A549 (cell line): ENCODE measurements at regions not wholly inside any gene's neighbourhood (a gene's known extent, or its start where the extent isn't known, plus 50 kb on each side); places are given as distances from the start of the nearest gene placed in this dataset.

ENCODE experiments used
- ATAC-seq, 2 experiments: fragments of 200-7000 bp in 1 of 2; fragments of >200 bp in 1 of 2; cut with Nextera tagmentation in 1 of 2; cut with Tn5 transposase in 1 of 2; 3 replicates each; pipeline versions ENCODE4 v1.8.0 to v1.9.1; 2018 to 2020; ENCODE audit warnings: mild to moderate bottlenecking in 1 of 2, moderate library complexity in 1 of 2
- CTCF ChIA-PET: fragments of 300-600 bp; sonication (Branson Sonifier 250); formaldehyde crosslinking; extraction: SDS; loops from one replicate; lab custom pipeline; 2021; ENCODE audit warnings: antibody characterized with exemption, inconsistent platforms; lab: Yijun Ruan, JAX
- POLR2A ChIA-PET: fragments of 350-600 bp; formaldehyde crosslinking; extraction: SDS; loops from one replicate; lab custom pipeline; 2021; ENCODE audit warnings: antibody characterized with exemption, inconsistent platforms; lab: Yijun Ruan, JAX
- DNase-seq, 2 experiments: peaks; one replicate each; pipeline versions ENCODE4 v3.0.0 to v3.0.0-alpha.2; 2011 to 2016; ENCODE audit warnings: low read depth in 1 of 2, low spot score in 1 of 2
- FAIRE-seq: peaks from 2 replicates; lab custom pipeline; 2011; peaks lifted over from hg19 to GRCh38; lab: Jason Lieb, UNC
- H3K27ac ChIP-seq, 2 experiments: fragments of >200 bp; sonication (Bioruptor Twin); formaldehyde crosslinking; 3 replicates each; pipeline ENCODE4 v1.5.1; 2016 to 2017
- H3K4me1 ChIP-seq: fragments of >200 bp; sonication (Bioruptor Twin); formaldehyde crosslinking; 3 replicates; pipeline ENCODE4 v1.6.1; 2016
- H3K4me2 ChIP-seq: fragments of >200 bp; sonication (Bioruptor Twin); formaldehyde crosslinking; 3 replicates; pipeline ENCODE4 v1.6.1; 2016
- H3K4me3 ChIP-seq: fragments of >200 bp; sonication (Bioruptor Twin); formaldehyde crosslinking; 3 replicates; pipeline ENCODE4 v1.5.1; 2016
- H3K9me3 ChIP-seq: fragments of >200 bp; sonication (Bioruptor Twin); formaldehyde crosslinking; 3 replicates; pipeline ENCODE4 v1.6.1; 2016
- CBX2 ChIP-seq: fragments of 200-600 bp; sonication (generic); IDR thresholded peaks from 2 replicates; pipeline ENCODE4 v1.6.1; 2016; ENCODE audit warnings: low read depth, mild to moderate bottlenecking, borderline replicate concordance
- CBX8 ChIP-seq: fragments of 200-600 bp; sonication (generic); IDR thresholded peaks from 2 replicates; pipeline ENCODE4 v1.6.1; 2016
- CHD2 ChIP-seq: fragments of 150-350 bp; IDR thresholded peaks from 2 replicates; pipeline ENCODE4 v1.6.1; 2014; ENCODE audit warnings: low read length; ENCODE audit not compliant: partially characterized antibody
- CHD4 ChIP-seq: fragments of 200-600 bp; sonication (generic); IDR thresholded peaks from 2 replicates; pipeline ENCODE4 v1.6.1; 2016; ENCODE audit warnings: antibody characterized with exemption, mild to moderate bottlenecking, borderline replicate concordance
- FOXS1 ChIP-seq: fragments of 250-450 bp; sonication (Bioruptor Pico); IDR thresholded peaks from 2 replicates; pipeline ENCODE4 v1.5.0; 2020; ENCODE audit warnings: mild to moderate bottlenecking, moderate library complexity
- HOXA7 ChIP-seq: fragments of 250-450 bp; sonication (Bioruptor Pico); IDR thresholded peaks from 2 replicates; pipeline ENCODE4 v1.5.0; 2020; ENCODE audit warnings: mild to moderate bottlenecking, moderate library complexity
- HOXB5 ChIP-seq: fragments of 250-450 bp; sonication (Bioruptor Pico); IDR thresholded peaks from 2 replicates; pipeline ENCODE4 v1.5.0; 2020; ENCODE audit warnings: mild to moderate bottlenecking, moderate library complexity
- JUN ChIP-seq, 2 experiments: fragments of >200 bp; sonication (Bioruptor Twin); formaldehyde crosslinking; IDR thresholded peaks; 2 replicates in 1 of 2; 3 replicates in 1 of 2; pipeline ENCODE4 v1.6.1; 2016 to 2017
- KDM1A ChIP-seq: fragments of 200-600 bp; sonication (generic); IDR thresholded peaks from 2 replicates; pipeline ENCODE4 v1.6.1; 2016; ENCODE audit warnings: low read depth, mild to moderate bottlenecking
- KDM5A ChIP-seq: fragments of 200-600 bp; sonication (generic); IDR thresholded peaks from 2 replicates; pipeline ENCODE4 v1.6.1; 2016; ENCODE audit warnings: antibody characterized with exemption, mild to moderate bottlenecking
- POLR2AphosphoS2 ChIP-seq: conservative IDR thresholded peaks from 2 replicates; pipeline ENCODE4 v1.6.1; 2012; ENCODE audit warnings: low read length, improper control_type of control experiment, inconsistent platforms
- RAD21 ChIP-seq, 2 experiments: fragments of >200 bp in 1 of 2; sonication (Bioruptor Twin) in 1 of 2; formaldehyde crosslinking in 1 of 2; IDR thresholded peaks in 1 of 2; conservative IDR thresholded peaks in 1 of 2; 2 replicates in 1 of 2; 3 replicates in 1 of 2; pipeline ENCODE4 v1.6.1; 2012 to 2018; ENCODE audit warnings: inconsistent platforms in 1 of 2
- RCOR1 ChIP-seq: fragments of 150-350 bp; IDR thresholded peaks from 2 replicates; pipeline ENCODE4 v1.6.1; 2014; ENCODE audit warnings: antibody characterized with exemption, low read length, low read depth
- RNF2 ChIP-seq: fragments of 200-600 bp; sonication (generic); IDR thresholded peaks from 2 replicates; pipeline ENCODE4 v1.6.1; 2016; ENCODE audit warnings: low read depth, mild to moderate bottlenecking, antibody characterized with exemption, moderate library complexity, borderline replicate concordance
- SMC3 ChIP-seq: fragments of >200 bp; sonication (Bioruptor Twin); formaldehyde crosslinking; IDR thresholded peaks from 3 replicates; pipeline ENCODE4 v1.6.1; 2018; ENCODE audit warnings: inconsistent platforms
- SREBF2 ChIP-seq: fragments of 450-650 bp; IDR thresholded peaks from 2 replicates; pipeline ENCODE4 v1.6.1; 2014; ENCODE audit warnings: mild to moderate bottlenecking, moderate library complexity
- ZC3H11A ChIP-seq: fragments of 450-650 bp; IDR thresholded peaks from 2 replicates; pipeline ENCODE4 v1.6.1; 2014; ENCODE audit warnings: antibody characterized with exemption, mild to moderate bottlenecking
- ZNF302 ChIP-seq: fragments of 250-450 bp; sonication (Bioruptor Pico); IDR thresholded peaks from 2 replicates; pipeline ENCODE4 v1.9.0; 2021; ENCODE audit warnings: inconsistent platforms, mild to moderate bottlenecking, moderate library complexity
- WGBS: methylation state at CpG from one replicate; pipeline ENCODE4 v1.1.6; 2017; ENCODE audit errors: missing lambda C conversion rate; 5-methylcytosine and 5-hydroxymethylcytosine counted together
- TF ChIP-seq, protein P1 (sequence below): fragments of 250-450 bp; sonication (Bioruptor Pico); IDR thresholded peaks from 2 replicates; pipeline ENCODE4 v1.5.0; 2021; ENCODE audit warnings: mild to moderate bottlenecking, moderate library complexity, borderline replicate concordance
- TF ChIP-seq, protein P2 (sequence below): fragments of >200 bp; sonication (Bioruptor Twin); formaldehyde crosslinking; IDR thresholded peaks from 3 replicates; pipeline ENCODE4 v1.5.1; 2016
- TF ChIP-seq, protein P3 (sequence below): IDR thresholded peaks from 2 replicates; pipeline ENCODE4 v1.6.1; 2012
- TF ChIP-seq, protein P4 (sequence below): fragments of 200-600 bp; sonication (generic); IDR thresholded peaks from 2 replicates; pipeline ENCODE4 v1.6.1; 2016; ENCODE audit warnings: antibody characterized with exemption, mild to moderate bottlenecking, moderate library complexity
- TF ChIP-seq, protein P5 (sequence below): fragments of >200 bp; sonication (Bioruptor Twin); formaldehyde crosslinking; IDR thresholded peaks from 3 replicates; pipeline ENCODE4 v1.6.1; 2016

DNA sequence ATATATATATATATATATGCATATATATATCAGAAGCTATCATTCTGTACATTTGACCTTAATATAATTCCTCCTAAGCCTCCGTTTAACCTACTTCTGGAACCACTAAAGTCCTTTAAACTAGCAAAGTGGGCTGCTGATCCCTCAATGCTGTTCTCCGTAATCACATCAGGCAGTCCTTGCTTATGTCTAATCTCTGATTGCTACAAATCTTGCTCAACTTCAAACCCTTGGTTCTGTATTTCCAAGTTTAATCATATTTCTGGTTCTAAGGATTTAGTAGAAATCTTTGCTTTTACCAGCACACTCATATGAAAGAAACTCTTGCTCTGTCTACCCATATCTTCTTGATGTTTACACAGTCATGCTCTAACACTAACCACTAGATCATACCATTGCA is 91.5 kb upstream of the GALNT13 start (continued):
- TF ChIP-seq, protein P1, sequence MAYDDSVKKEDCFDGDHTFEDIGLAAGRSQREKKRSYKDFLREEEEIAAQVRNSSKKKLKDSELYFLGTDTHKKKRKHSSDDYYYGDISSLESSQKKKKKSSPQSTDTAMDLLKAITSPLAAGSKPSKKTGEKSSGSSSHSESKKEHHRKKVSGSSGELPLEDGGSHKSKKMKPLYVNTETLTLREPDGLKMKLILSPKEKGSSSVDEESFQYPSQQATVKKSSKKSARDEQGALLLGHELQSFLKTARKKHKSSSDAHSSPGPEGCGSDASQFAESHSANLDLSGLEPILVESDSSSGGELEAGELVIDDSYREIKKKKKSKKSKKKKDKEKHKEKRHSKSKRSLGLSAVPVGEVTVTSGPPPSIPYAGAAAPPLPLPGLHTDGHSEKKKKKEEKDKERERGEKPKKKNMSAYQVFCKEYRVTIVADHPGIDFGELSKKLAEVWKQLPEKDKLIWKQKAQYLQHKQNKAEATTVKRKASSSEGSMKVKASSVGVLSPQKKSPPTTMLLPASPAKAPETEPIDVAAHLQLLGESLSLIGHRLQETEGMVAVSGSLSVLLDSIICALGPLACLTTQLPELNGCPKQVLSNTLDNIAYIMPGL (CRISPR knock-in tag): no peak
- TF ChIP-seq RNF2 (no peak), FOXS1 (CRISPR knock-in tag) (no peak), HOXA7 (CRISPR knock-in tag) (no peak), POLR2AphosphoS2 (no peak), SMC3 (no peak), SREBF2 (no peak), HOXB5 (CRISPR knock-in tag) (no peak), CBX8 (no peak), KDM1A (no peak)
- TF ChIP-seq, protein P2, sequence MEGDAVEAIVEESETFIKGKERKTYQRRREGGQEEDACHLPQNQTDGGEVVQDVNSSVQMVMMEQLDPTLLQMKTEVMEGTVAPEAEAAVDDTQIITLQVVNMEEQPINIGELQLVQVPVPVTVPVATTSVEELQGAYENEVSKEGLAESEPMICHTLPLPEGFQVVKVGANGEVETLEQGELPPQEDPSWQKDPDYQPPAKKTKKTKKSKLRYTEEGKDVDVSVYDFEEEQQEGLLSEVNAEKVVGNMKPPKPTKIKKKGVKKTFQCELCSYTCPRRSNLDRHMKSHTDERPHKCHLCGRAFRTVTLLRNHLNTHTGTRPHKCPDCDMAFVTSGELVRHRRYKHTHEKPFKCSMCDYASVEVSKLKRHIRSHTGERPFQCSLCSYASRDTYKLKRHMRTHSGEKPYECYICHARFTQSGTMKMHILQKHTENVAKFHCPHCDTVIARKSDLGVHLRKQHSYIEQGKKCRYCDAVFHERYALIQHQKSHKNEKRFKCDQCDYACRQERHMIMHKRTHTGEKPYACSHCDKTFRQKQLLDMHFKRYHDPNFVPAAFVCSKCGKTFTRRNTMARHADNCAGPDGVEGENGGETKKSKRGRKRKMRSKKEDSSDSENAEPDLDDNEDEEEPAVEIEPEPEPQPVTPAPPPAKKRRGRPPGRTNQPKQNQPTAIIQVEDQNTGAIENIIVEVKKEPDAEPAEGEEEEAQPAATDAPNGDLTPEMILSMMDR: no peak

DNA sequence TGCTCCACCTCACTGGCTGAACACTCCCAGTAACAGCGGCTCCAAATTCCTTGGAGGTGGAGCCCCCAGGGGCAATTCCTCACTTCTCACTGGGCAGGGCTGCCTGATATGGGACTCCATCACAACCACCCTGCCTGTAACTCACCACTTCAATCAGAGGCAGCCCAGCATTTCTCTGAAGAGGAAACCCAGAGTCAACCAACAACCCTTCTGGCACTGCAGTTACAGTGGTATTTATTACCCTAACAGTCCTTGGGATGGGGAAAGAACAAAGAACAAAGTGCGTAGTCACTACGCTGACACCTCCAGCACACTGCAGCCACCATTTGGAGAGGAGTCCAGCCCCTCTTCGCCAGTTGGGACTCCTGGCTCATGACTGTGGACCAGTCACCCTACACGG is 85.7 kb upstream of the GALNT13 start:
- no peak overlapping the region for H3K4me2 ChIP-seq
- no peaks in the 10 kb centered on the region for H3K9me3 ChIP-seq
- no peak for TF ChIP-seq FOXS1 (CRISPR knock-in tag)
- TF ChIP-seq CHD2: no peak
- TF ChIP-seq HOXB5 (CRISPR knock-in tag): no peak
- no peak for TF ChIP-seq RCOR1
- no peak for TF ChIP-seq ZNF302
- no peak for TF ChIP-seq KDM5A
- no peak for TF ChIP-seq CBX2
- TF ChIP-seq, protein P3, sequence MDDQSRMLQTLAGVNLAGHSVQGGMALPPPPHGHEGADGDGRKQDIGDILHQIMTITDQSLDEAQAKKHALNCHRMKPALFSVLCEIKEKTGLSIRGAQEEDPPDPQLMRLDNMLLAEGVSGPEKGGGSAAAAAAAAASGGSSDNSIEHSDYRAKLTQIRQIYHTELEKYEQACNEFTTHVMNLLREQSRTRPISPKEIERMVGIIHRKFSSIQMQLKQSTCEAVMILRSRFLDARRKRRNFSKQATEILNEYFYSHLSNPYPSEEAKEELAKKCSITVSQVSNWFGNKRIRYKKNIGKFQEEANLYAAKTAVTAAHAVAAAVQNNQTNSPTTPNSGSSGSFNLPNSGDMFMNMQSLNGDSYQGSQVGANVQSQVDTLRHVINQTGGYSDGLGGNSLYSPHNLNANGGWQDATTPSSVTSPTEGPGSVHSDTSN: no peak
- H3K4me1 ChIP-seq: no peaks in the 10 kb centered on the region
- POLR2A ChIA-PET: no interaction called here
- FAIRE-seq: no peak
- WGBS: 64% methylated on average over 5 of the region's 5 CpGs
- H3K4me3 ChIP-seq: no peak overlapping the region
- CTCF ChIA-PET: interaction anchor here (1.3 kb wide), 1 partner anchor 590 kb away, joined by 3 read pairs; no protein-coding TSS in a partner anchor
- ATAC-seq: no peak
- H3K27ac ChIP-seq: no peak overlapping the region
- DNase-seq: no peak

DNA sequence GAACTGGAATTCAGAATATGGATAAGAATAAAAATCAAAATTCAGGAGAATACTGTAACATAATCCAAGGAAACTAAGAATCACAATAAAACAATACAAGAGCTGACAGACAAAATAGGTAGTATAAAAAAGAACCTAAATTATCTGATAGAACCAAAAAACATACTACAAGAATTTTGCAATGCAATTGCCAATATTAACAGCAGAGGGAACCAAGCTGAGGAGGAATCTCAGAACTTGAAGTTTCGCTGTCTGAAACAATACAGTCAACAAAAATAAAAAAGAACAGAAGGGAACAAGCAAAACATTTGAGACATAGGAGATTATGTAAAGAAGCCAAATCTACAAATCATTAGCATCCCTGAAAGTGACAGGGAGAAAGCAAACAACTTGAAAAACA is 84.1 kb upstream of the GALNT13 start:
- no peak for FAIRE-seq
- no peak for DNase-seq
- ATAC-seq: no peak
- TF ChIP-seq RAD21 (conservative IDR thresholded peaks at IDR 0.05 in 1 of 2, IDR thresholded peaks at IDR 0.05 in 1 of 2) (0 out of 5 replicates have a peak, but pooled peaks of 1 of the 2 experiments have one; percentile 2), ZNF302 (no peak), JUN (IDR thresholded peaks at IDR 0.05) (no peak), CHD4 (no peak), ZC3H11A (no peak)
- TF ChIP-seq, protein P4, sequence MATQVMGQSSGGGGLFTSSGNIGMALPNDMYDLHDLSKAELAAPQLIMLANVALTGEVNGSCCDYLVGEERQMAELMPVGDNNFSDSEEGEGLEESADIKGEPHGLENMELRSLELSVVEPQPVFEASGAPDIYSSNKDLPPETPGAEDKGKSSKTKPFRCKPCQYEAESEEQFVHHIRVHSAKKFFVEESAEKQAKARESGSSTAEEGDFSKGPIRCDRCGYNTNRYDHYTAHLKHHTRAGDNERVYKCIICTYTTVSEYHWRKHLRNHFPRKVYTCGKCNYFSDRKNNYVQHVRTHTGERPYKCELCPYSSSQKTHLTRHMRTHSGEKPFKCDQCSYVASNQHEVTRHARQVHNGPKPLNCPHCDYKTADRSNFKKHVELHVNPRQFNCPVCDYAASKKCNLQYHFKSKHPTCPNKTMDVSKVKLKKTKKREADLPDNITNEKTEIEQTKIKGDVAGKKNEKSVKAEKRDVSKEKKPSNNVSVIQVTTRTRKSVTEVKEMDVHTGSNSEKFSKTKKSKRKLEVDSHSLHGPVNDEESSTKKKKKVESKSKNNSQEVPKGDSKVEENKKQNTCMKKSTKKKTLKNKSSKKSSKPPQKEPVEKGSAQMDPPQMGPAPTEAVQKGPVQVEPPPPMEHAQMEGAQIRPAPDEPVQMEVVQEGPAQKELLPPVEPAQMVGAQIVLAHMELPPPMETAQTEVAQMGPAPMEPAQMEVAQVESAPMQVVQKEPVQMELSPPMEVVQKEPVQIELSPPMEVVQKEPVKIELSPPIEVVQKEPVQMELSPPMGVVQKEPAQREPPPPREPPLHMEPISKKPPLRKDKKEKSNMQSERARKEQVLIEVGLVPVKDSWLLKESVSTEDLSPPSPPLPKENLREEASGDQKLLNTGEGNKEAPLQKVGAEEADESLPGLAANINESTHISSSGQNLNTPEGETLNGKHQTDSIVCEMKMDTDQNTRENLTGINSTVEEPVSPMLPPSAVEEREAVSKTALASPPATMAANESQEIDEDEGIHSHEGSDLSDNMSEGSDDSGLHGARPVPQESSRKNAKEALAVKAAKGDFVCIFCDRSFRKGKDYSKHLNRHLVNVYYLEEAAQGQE: no peak
- TF ChIP-seq, protein P5, sequence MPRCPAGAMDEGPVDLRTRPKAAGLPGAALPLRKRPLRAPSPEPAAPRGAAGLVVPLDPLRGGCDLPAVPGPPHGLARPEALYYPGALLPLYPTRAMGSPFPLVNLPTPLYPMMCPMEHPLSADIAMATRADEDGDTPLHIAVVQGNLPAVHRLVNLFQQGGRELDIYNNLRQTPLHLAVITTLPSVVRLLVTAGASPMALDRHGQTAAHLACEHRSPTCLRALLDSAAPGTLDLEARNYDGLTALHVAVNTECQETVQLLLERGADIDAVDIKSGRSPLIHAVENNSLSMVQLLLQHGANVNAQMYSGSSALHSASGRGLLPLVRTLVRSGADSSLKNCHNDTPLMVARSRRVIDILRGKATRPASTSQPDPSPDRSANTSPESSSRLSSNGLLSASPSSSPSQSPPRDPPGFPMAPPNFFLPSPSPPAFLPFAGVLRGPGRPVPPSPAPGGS: no peak
- TF ChIP-seq, protein P2: peak; percentile 20; the same call in 1 of the 3 replicates
- TF ChIP-seq, all 56 proteins: peak for 2
- ChIA-PET POLR2A (no interaction called here), CTCF (no interaction called here)
- 49% methylated on average over 1 of the region's 1 CpG for WGBS
- no peak overlapping the region for H3K4me3 ChIP-seq
- H3K4me1 ChIP-seq: no peaks in the 10 kb centered on the region
- H3K4me2 ChIP-seq: no peak overlapping the region
- no peaks in the 10 kb centered on the region for H3K9me3 ChIP-seq
- no peak overlapping the region for H3K27ac ChIP-seq
